PC-9 (cell line): ENCODE measurements at regions not wholly inside any gene's neighbourhood (a gene's known extent, or its start where the extent isn't known, plus 50 kb on each side); places are given as distances from the start of the nearest gene placed in this dataset.
A peak's percentile ranks its signal among the peaks of the same experiment; 100 is the strongest.

Experiments
- BruUV-seq: library from RNA; stranded (reverse); fragments of 400-500 nt; replicated peaks from 2 replicates; lab custom pipeline; 2021; lab: Mats Ljungman, UMichigan
- CTCF ChIA-PET: fragments of 300-600 bp; sonication (Branson Sonifier 250); formaldehyde crosslinking; loops from one replicate; lab custom pipeline; 2022; ENCODE audit warnings: antibody characterized with exemption; lab: Charles Lee
- POLR2A ChIA-PET: fragments of 300-600 bp; sonication (Branson Sonifier 250); formaldehyde crosslinking; loops from one replicate; lab custom pipeline; 2022; ENCODE audit warnings: antibody characterized with exemption; ENCODE audit not compliant: unreplicated experiment; lab: Charles Lee
- DNase-seq, 2 experiments: peaks; one replicate each; pipeline versions ENCODE4 v3.0.0 to v3.0.0-alpha.2; 2015 to 2022; ENCODE audit warnings: mixed read lengths in 1 of 2
- H2AFZ ChIP-seq: fragments of 200-600 bp; sonication (generic); 2 replicates; pipeline ENCODE4 v1.8.1; 2017; ENCODE audit warnings: antibody characterized with exemption
- H3F3A ChIP-seq: fragments of 200-600 bp; sonication (generic); 2 replicates; pipeline ENCODE4 v1.8.1; 2017; ENCODE audit warnings: antibody characterized with exemption, mild to moderate bottlenecking, low read depth; ENCODE audit not compliant: insufficient read depth
- H3K27ac ChIP-seq: fragments of 200-600 bp; sonication (generic); 2 replicates; pipeline ENCODE4 v1.6.1; 2016; ENCODE audit warnings: mixed run types
- H3K27me3 ChIP-seq: fragments of 200-600 bp; sonication (generic); 2 replicates; pipeline ENCODE4 v1.6.1; 2016; ENCODE audit warnings: low read depth, mixed run types; ENCODE audit not compliant: insufficient read depth
- H3K36me3 ChIP-seq: fragments of 200-600 bp; sonication (generic); 2 replicates; pipeline ENCODE4 v1.6.1; 2016; ENCODE audit warnings: low read depth, mixed run types
- H3K4me1 ChIP-seq: fragments of 200-600 bp; sonication (generic); replicated peaks from 2 replicates; pipeline ENCODE4 v1.6.1; 2016; ENCODE audit warnings: mixed run types; ENCODE audit not compliant: insufficient read depth
- H3K4me2 ChIP-seq: fragments of 200-600 bp; sonication (generic); 2 replicates; pipeline ENCODE4 v1.6.1; 2017; ENCODE audit warnings: mixed run types
- H3K4me3 ChIP-seq: fragments of 200-600 bp; sonication (generic); 2 replicates; pipeline ENCODE4 v1.6.1; 2016; ENCODE audit warnings: mixed run types
- H3K79me2 ChIP-seq: fragments of 200-600 bp; sonication (generic); 2 replicates; pipeline ENCODE4 v1.6.1; 2017; ENCODE audit warnings: low read depth, mixed run types
- H3K9me2 ChIP-seq: fragments of 200-600 bp; sonication (generic); 2 replicates; pipeline ENCODE4 v1.8.1; 2017; ENCODE audit warnings: mild to moderate bottlenecking; ENCODE audit not compliant: insufficient read depth
- H3K9me3 ChIP-seq: fragments of 200-600 bp; sonication (generic); 2 replicates; pipeline ENCODE4 v1.8.1; 2016; ENCODE audit warnings: low read depth; ENCODE audit not compliant: insufficient read depth
- H4K20me1 ChIP-seq: fragments of 200-600 bp; sonication (generic); 2 replicates; pipeline ENCODE4 v1.8.1; 2017; ENCODE audit not compliant: insufficient read depth
- EZH2 ChIP-seq: fragments of 200-600 bp; sonication (generic); IDR thresholded peaks from 2 replicates; pipeline ENCODE4 v1.8.0; 2017; ENCODE audit warnings: antibody characterized with exemption, low read depth
- intact Hi-C: fragments of 100-400 bp; cut with micrococcal nuclease; formaldehyde crosslinking; loops from one replicate; pipeline ENCODE4 v1.10.0; 2022; ENCODE audit not compliant: unreplicated experiment
- TF ChIP-seq, protein P1 (sequence below): fragments of 200-600 bp; sonication (generic); conservative IDR thresholded peaks from 2 replicates; pipeline ENCODE4 v1.6.1; 2017; ENCODE audit warnings: mixed run types, antibody characterized with exemption, mild to moderate bottlenecking, moderate library complexity

- POLR2A ChIA-PET, result interaction anchor here (0.7 kb wide), 2 partner anchors 361 to 489 kb away, joined by 7 to 24 read pairs; no protein-coding TSS in a partner anchor
- no peaks in the 10 kb centered on the region for H4K20me1 ChIP-seq
- CTCF ChIA-PET, result no interaction called here
- peaks cover 47% of the 10 kb centered on the region for H3K79me2 ChIP-seq
- H3K4me1 ChIP-seq, result peaks cover 27% of the 10 kb centered on the region
- no TSS peak for BruUV-seq
- H3K4me3 ChIP-seq, result peak overlapping the region; percentile 58; the same call in 1 of the 2 replicates
- peak overlapping the region; percentile 92 for H2AFZ ChIP-seq
- no peak for DNase-seq
- H3K4me2 ChIP-seq, result peak overlapping the region; percentile 84
- H3F3A ChIP-seq, result no peaks in the 10 kb centered on the region
- TF ChIP-seq, protein P1, sequence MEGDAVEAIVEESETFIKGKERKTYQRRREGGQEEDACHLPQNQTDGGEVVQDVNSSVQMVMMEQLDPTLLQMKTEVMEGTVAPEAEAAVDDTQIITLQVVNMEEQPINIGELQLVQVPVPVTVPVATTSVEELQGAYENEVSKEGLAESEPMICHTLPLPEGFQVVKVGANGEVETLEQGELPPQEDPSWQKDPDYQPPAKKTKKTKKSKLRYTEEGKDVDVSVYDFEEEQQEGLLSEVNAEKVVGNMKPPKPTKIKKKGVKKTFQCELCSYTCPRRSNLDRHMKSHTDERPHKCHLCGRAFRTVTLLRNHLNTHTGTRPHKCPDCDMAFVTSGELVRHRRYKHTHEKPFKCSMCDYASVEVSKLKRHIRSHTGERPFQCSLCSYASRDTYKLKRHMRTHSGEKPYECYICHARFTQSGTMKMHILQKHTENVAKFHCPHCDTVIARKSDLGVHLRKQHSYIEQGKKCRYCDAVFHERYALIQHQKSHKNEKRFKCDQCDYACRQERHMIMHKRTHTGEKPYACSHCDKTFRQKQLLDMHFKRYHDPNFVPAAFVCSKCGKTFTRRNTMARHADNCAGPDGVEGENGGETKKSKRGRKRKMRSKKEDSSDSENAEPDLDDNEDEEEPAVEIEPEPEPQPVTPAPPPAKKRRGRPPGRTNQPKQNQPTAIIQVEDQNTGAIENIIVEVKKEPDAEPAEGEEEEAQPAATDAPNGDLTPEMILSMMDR, result no peak
- no peak for TF ChIP-seq EZH2
- no peaks in the 10 kb centered on the region; the same call in 1 of the 2 replicates for H3K9me2 ChIP-seq
- peak overlapping the region; percentile 81 for H3K27ac ChIP-seq
- H3K36me3 ChIP-seq, result peaks cover 19% of the 10 kb centered on the region
- intact Hi-C loops, result no loop called here
- no peaks in the 10 kb centered on the region for H3K27me3 ChIP-seq
- H3K9me3 ChIP-seq, result peaks cover 7% of the 10 kb centered on the region
Measured at GRCh38 chr18:73264562-73264921, 396.8 kb upstream of the NETO1 start.

GRCh38 chr18:73261923-73262322, 394.1 kb upstream of the NETO1 start:
- no peak for DNase-seq
- H3K4me2 ChIP-seq, result peak overlapping the region; percentile 84
- peaks cover 71% of the 10 kb centered on the region for H3K79me2 ChIP-seq
- POLR2A ChIA-PET, result no interaction called here
- intact Hi-C loops, result no loop called here
- H3K4me1 ChIP-seq, result peaks cover 27% of the 10 kb centered on the region
- BruUV-seq, result no TSS peak
- H3K36me3 ChIP-seq, result peaks cover 31% of the 10 kb centered on the region
- peak overlapping the region; percentile 58 for H3K4me3 ChIP-seq
- H3F3A ChIP-seq, result no peaks in the 10 kb centered on the region
- H3K27me3 ChIP-seq, result no peaks in the 10 kb centered on the region
- peaks cover 2% of the 10 kb centered on the region; the same call in 1 of the 2 replicates for H4K20me1 ChIP-seq
- CTCF ChIA-PET, result no interaction called here
- H2AFZ ChIP-seq, result no peak overlapping the region
- TF ChIP-seq, protein P1, result no peak
- no peak for TF ChIP-seq EZH2
- H3K9me3 ChIP-seq, result peaks cover 7% of the 10 kb centered on the region
- H3K9me2 ChIP-seq, result no peaks in the 10 kb centered on the region
- peak overlapping the region; percentile 18; the same call in 1 of the 2 replicates for H3K27ac ChIP-seq

- Histone ChIP-seq H3F3A (no peaks in the 10 kb centered on the region), H4K20me1 (peaks cover 9% of the 10 kb centered on the region; the same call in 1 of the 2 replicates), H3K4me1 (peaks cover 27% of the 10 kb centered on the region), H3K4me2 (peak overlapping the region; percentile 84), H3K9me2 (no peaks in the 10 kb centered on the region), H3K27me3 (no peaks in the 10 kb centered on the region), H3K9me3 (peaks cover 7% of the 10 kb centered on the region), H3K79me2 (peaks cover 78% of the 10 kb centered on the region), H3K36me3 (peaks cover 37% of the 10 kb centered on the region), H2AFZ (no peak overlapping the region), H3K27ac (peak overlapping the region; percentile 18; the same call in 1 of the 2 replicates), H3K4me3 (peak overlapping the region; percentile 58)
- ChIA-PET POLR2A (no interaction called here), CTCF (no interaction called here)
- TF ChIP-seq, protein P1, result no peak
- TF ChIP-seq EZH2, result no peak
- DNase-seq, result no peak
- BruUV-seq, result no TSS peak
- intact Hi-C loops, result no loop called here
Measured at GRCh38 chr18:73261243-73261642, 393.5 kb upstream of the NETO1 start.
